NAMALWA (cell line): ENCODE measurements at regions not wholly inside any gene's neighbourhood (a gene's known extent, or its start where the extent isn't known, plus 50 kb on each side); places are given as distances from the start of the nearest gene placed in this dataset.
"Not testable (repeated sequence)": the region's sequence is repeated elsewhere in the genome, so short reads cannot be mapped to it uniquely, and the experiment has no call there.

Experiments used
- DNase-seq: peaks from one replicate; pipeline ENCODE4 v3.0.0-alpha.2; 2015; ENCODE audit warnings: low spot score

DNA sequence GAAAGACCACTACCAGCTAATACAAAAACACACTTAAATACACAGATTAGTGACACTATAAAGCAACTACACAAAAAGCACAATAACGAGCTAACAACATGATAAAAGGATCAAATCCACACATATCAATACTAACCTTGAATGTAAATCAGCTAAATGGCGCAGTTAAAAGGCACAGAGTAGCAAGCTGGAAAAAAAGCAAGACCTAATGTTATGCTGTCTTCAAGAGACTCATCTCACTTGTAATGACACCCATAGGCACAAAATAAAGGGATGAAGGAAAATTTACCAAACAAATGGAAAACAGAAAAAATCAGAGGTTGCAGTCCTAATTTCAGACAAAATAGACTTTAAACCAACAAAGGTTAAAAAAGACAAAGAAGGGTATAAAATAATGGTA, 86.3 kb downstream of the NUS1 start:
- no peak for DNase-seq

DNA sequence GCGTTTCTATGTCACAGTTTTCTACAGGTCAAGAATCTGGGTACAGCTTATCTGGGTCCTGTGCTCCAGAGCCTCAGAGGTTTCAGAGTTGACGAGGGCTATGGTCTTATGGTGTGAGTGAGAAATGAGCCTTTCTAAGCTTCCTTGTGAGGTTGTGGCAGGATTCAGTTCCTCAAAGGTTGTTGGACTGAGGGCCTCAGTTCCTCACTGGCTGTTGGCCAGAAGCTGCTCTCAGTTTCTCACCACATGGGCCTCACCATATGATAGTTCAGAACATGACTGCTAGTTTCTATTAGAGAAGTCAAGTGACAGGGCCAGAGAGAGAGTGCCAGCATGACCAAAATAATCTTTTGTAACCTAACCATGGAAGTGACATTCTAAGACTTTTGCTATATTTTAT, 96.1 kb downstream of the NUS1 start:
- DNase-seq = peak; percentile 9

DNA sequence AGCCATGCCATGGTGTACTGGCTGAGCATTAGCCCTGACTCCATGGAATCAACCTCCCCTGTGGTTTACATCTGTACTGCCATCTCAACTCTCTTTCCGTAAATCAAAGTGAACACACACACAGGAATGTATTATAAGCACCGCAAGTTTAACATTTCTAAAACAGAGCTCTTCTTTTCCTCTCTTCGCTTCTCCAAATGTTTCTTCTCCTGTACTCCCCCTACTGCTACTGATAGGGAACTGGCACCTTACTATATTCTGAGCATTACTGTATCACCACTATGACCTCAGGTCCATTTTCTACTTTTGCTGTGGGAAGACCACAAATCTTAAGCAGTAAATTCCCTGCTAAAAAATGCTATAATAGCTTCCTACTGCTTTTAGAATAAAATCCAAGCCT, 101.2 kb downstream of the NUS1 start:
- DNase-seq = peak; percentile 4

DNA sequence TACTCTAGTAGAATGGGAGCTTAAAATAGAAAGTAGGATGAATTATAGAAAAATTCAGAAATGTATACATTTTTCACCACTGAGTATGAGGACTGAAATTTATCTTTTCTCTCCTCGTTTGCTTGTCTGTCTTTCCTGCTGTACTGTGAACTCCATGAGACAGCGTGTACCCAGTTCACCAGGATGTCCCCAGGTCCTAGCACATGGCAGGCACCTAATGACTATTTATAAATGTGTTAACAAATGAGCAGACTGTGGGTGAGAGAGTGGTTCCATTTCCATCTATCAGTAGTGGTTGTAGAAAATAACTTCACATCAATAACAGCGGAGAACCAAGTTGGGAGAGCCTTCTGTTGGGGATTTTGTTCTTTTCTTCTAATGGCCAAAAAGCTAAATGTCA, 106.3 kb downstream of the NUS1 start:
- no peak for DNase-seq

DNA sequence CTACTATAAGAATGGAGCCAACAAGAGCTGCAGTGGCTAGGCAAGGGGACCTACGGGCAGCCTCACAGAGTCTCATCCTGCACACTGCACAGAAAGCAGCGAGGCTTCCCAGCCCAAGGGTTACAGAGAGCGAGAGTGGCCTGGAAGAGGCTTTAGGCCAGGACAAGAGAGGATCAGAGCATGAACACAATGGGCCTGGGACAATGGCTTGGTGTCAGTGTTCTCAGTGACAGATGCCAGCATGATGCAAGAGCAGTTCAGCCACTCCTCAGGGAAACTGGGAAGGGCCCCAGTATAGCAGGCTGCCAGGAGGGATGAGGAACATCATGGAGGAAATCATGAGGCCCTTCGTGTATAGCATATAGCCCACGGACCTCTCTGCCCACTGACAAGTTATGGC, 108.0 kb downstream of the NUS1 start:
- no peak for DNase-seq

DNA sequence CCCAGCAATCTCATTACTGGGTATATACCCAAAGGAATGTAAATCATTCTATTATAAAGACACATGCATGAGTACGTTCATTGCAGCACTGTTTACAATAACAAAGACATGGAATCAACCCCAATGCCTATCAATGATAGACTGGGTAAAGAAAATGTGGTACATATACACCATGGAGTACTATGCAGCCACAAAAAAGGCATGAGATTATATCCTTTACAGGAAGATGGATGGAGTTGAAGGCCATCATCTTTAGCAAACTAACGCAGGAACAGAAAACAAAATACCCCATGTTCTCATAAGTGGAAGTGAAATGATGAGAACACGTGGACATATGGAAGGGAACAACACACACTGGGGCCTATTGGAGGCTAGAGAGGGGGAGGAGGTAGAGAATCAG, 115.7 kb downstream of the NUS1 start:
- DNase-seq = no peak

DNA sequence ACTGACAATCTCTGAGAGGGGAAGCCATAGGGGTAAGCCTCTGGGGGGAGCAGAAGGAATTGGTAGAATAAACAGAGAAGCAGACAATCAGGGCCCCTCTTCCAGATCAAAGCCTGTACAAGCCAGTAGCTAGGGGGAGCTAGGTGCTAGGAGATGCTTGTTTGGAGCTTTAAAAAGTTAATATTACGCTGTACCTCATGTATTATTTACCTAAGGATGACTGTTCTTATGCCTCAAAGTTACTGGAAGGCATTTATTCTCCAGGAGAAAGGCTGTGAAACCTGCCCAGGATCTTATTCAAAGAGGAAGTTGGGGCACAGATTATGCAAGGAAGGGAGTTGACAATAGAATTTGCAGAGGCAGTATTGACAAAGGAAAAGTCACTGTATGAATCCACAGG, 111.8 kb upstream of the SLC35F1 start:
- no peak for DNase-seq

DNA sequence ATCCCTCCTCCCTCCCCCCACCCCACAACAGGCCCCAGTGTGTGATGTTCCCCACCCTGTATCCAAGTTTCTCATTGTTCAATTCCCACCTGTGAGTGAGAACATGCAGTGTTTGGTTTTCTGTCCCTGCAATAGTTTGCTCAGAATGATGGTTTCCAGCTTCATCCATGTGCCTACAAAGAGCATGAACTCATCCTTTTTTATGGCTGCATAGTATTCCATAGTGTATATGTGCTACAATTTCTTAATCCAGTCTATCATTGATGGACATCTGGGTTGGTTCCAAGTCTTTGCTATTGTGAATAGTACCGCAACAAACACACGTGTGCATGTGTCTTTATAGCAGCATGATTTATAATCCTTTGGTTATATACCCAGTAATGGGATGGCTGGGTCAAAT, 108.2 kb upstream of the SLC35F1 start:
- DNase-seq = not testable (repeated sequence)

DNA sequence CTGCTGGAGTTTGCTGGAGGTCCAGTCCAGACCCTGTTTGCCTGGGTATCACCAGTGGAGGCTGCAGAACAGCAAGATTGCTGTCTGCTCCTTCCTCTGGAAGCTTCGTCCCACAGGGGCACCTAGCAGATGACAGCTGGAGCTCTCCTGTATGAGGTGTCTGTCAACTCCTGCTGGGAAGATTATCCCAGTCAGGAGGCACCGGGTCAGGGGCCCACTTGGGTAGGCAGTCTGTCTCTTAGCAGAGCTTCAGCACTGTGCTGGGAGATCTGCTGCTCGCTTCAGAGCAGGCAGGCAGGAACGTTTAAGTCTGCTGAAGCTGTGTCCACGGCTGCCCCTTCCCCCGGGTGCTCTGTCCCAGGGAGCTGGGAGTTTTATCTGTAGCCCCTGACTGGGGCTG, 96.8 kb upstream of the SLC35F1 start:
- no peak for DNase-seq

DNA sequence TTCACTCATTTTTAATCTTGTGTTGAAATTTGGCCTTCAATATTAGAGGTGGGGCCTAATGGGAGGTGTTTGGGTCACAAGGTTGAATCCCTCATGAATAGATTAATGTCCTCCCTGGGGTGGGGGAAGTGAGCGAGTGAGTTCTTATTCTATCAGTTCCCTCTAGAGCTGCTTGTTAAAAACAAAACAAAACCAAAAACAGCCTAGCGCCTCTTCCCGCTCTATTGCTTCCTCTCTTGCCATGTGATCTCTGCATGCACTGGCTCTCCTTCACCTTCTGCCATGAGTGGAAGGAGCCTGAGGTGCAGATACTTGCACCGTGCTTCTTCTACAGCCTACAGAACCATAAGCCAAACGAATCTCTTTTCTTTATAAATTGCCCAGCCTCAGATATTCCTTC, 89.6 kb upstream of the SLC35F1 start:
- no peak for DNase-seq

DNA sequence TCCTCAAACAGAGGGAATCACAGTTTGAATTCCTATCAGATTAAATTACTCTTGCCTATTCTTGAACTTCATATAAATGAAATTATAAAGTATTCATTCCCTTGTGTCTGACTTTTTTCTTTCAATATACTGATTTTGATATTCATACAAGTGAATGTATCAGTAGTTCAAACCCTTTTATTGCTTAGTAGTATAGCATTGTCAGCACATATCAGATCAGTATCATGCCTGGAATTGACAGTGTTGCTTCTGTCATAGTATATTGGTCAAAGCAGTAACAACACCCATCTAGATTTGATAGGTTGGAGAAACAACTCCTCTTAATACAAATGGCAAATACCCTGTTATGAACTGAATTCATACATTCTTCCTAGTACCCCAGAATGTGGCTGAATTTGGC, 89.1 kb upstream of the SLC35F1 start:
- DNase-seq = no peak

DNA sequence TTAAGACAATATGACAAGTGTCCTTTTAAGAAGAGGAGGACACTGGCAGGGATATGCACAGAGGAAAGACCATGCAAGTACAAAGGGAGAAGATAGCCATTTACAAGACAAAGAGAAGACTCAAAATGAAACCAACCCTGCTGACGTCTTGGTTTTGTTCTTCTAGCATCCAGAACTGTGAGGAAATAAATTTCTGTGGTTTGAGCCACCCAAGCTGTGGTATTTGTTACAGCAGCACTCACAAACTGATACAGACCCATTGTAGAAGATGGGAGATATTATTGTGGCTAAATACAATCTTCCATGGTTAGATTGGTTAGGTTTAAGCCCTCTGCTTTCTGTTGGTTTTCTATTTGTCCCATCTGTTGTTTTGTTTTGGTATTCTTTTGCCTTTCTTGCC, 88.6 kb upstream of the SLC35F1 start:
- DNase-seq = no peak

DNA sequence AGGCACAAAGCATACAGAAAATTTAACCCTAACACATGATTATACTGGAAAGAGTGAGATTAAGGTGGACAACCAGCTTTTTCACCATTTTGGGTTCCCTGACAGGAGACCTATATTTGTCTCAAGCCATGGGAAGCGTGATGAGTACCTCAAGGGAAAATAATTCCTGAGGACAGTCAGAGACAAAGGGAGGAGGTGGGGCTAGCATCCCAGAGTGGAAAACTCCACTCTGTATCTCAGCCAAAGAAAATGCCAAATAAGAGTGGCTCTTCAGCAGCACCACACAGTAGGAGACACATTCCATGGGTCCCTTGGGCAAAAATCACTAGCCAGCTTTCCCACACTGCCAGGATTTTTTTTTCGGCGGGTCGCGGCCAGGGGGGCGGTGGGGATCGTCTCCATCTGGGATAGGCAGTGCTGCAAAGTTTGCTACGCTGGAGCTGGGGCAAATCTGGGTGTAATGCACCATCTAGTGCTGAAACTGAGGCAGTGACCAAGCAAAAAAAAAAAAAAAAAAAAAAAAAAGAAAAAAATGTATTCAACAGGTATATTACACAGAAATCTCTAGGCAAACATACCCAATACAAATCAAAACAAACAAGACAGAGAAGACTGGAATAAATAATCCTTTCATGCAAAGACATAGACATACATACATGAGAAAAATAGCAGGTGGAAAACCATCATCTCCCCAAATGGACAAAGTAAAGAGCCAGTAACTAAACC, 77.3 kb upstream of the SLC35F1 start:
- peak; percentile 37 for DNase-seq

DNA sequence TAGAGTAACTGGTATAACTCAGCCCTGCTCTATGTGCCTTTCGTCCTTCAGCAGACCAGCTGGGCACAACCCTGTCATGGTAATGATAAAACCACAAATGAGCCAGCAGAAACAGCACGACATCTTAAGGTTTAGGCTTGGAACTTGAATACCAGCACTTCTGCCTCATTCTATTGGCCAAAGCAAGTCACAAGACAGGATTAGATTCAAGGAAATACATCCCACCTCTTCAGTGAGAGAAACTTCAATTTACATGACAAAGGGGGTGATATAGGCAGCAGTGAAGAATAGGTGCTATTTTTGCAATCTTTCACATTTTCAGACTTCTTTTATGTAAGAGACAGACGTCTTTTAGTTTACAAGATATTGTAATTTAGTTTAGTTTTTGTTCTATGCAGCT, 69.8 kb upstream of the SLC35F1 start:
- no peak for DNase-seq

DNA sequence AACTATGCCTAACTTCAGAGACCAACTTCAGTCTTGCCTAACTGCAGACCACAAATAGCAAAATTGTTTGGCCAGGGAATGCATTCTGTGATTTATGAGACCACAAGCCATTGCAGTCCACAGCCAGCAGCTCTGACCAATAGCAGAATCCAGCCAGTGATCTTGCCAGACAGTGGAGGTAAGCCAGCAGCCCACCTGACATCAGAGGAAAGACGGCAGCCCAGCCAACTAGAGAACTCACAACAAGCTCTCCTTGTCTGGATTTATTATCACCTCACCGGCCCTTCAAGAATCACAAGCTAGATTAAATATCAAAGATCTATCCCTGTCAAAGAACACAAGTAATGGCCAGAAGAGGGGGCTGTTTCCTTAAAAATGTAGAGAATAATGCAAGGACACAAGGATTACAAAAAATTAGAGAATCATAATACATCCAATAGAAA, 66.5 kb upstream of the SLC35F1 start:
- DNase-seq = peak; percentile 75

DNA sequence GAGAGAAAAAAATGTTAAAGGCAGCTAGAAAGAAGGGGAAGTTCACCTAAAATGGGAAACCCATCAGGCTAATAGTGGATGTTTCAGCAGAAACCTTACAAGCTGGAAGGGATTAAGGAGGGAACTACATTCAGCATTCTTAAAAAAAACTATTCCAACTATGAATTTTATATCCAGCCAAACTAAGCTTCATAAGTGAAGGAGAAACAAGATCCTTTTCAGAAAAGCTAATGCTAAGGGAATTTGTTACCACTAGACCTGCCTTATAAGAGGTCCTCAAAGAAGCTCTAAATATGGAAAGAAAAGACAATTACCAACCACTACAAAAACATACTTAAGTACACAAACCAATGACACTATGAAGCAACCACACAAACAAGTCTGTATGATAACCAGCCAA, 59.2 kb upstream of the SLC35F1 start:
- no peak for DNase-seq

DNA sequence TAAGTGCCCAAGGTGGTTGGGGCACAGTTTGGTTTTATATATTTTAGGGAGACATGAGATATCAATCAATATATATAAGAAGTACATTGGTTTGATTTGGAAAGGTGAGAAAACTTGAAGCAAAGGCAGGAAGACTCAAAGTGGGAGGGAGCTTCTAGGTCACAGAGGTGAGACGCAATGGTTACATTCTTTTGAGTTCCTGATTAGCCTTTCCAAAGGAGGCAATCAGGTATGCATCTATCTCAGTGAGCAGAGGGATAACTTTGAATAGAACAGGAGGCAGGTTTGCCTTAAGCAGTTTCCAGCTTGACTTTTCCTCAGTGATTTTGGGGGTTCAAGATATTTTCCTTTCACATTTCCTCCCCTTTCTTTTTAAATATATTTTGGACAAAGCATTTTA, 58.0 kb upstream of the SLC35F1 start:
- DNase-seq = no peak
